ENCODE measurements at regions not wholly inside any gene's neighbourhood (a gene's known extent, or its start where the extent isn't known, plus 50 kb on each side); places are given as distances from the start of the nearest gene placed in this dataset.

DNA sequence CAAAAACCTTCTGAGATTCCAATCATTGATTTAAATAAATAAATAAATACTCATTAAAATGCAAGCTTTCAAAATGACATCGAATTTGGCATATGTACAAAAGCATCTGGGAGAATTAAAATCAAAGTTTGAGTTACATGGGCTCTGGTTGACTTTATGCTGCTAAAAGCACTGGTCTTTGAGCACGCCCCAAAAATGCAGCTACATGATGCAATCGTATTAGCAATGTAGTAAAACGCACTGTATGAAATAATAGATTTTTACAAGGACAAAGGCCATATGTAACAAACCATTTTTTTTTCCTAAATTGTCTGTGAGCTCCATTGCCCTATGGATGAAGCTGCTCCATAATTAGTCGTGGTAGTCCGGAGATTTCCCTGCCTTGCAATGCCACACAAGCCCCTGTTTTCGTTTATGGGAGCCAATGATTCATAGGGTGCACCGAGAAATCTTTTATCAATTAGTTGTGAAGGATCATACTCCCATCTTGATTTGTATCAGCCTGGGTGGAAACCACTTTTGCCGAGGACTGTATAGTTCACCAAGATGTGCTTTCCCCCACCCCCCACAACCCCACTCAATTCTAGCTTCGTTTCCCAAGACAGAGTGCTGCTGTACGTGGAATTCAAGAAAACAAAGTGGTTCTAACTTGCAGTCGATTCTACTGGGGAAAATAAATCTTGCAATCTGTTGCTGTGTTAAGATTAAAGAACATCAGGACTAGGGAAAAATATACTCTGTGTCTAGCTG lies 268.4 kb downstream of the IRS1 start:
- TF ChIP-seq POLR2A (IDR thresholded peaks at IDR 0.05; ENCODE audit: low read depth, low read length) (no peak), POLR2AphosphoS5 (IDR thresholded peaks at IDR 0.05; ENCODE audit: low read depth, low read length) (no peak)

All from GM12892 (cell line).